Nephron (organoid): ENCODE measurements at regions not wholly inside any gene's neighbourhood (a gene's known extent, or its start where the extent isn't known, plus 50 kb on each side); places are given as distances from the start of the nearest gene placed in this dataset.
"Not testable (repeated sequence)": the region's sequence is repeated elsewhere in the genome, so short reads cannot be mapped to it uniquely, and the experiment has no call there.

Source experiments
- H3K27ac Mint-ChIP-seq, 3 experiments: 2 replicates each; pipeline ENCODE4 v1.8.0; 2020; ENCODE audit warnings: mixed read lengths in 3 of 3, mild to moderate bottlenecking in 2 of 3, moderate library complexity in 1 of 3
- H3K27me3 Mint-ChIP-seq: 2 replicates; pipeline ENCODE4 v1.8.0; 2021; ENCODE audit warnings: low read depth, mild to moderate bottlenecking, moderate library complexity, mixed read lengths
- H3K36me3 Mint-ChIP-seq: 2 replicates; pipeline ENCODE4 v1.8.0; 2020; ENCODE audit warnings: low read depth, mixed read lengths
- H3K4me1 Mint-ChIP-seq: 2 replicates; pipeline ENCODE4 v1.8.0; 2020; ENCODE audit warnings: mixed read lengths
- H3K4me3 Mint-ChIP-seq, 3 experiments: 2 replicates each; pipeline ENCODE4 v1.8.0; 2020; ENCODE audit warnings: mild to moderate bottlenecking in 3 of 3, mixed read lengths in 3 of 3, moderate library complexity in 2 of 3
- H3K9me3 Mint-ChIP-seq: 2 replicates; pipeline ENCODE4 v1.8.0; 2020; ENCODE audit warnings: mixed read lengths
- TF ChIP-seq, protein P1 (sequence below), 3 experiments: fragments of 200-600 bp; sonication (generic); IDR thresholded peaks; one replicate each; pipeline ENCODE4 v1.5.0; 2021; ENCODE audit warnings: antibody characterized with exemption in 3 of 3; ENCODE audit not compliant: unreplicated experiment in 3 of 3

DNA sequence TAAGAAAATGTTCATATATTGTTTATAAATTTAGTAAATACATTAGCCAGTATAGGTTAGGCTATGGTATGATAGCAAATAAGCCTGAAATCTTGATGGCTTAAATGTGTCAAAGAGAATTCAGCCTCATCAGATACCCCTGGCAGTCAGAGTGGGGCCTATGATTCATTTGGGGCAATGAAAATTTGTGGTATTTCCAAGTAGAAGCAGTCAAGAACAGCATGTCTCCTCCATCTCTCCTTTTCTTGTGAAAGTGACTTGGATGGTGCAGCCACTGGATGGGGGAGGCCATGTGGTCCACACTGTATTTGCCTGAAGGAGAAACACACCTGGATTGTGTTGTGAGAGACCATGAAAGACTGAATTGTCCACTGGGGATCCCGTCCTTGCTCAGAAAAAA lies 82.7 kb downstream of the DLEU7 start:
- Mint-ChIP-seq H3K27me3 (peaks cover 3% of the 10 kb centered on the region), H3K4me3 (no peak overlapping the region), H3K4me1 (peaks cover 18% of the 10 kb centered on the region), H3K36me3 (peaks cover 8% of the 10 kb centered on the region), H3K27ac (no peak overlapping the region), H3K9me3 (peaks cover 16% of the 10 kb centered on the region)
- TF ChIP-seq, protein P1, sequence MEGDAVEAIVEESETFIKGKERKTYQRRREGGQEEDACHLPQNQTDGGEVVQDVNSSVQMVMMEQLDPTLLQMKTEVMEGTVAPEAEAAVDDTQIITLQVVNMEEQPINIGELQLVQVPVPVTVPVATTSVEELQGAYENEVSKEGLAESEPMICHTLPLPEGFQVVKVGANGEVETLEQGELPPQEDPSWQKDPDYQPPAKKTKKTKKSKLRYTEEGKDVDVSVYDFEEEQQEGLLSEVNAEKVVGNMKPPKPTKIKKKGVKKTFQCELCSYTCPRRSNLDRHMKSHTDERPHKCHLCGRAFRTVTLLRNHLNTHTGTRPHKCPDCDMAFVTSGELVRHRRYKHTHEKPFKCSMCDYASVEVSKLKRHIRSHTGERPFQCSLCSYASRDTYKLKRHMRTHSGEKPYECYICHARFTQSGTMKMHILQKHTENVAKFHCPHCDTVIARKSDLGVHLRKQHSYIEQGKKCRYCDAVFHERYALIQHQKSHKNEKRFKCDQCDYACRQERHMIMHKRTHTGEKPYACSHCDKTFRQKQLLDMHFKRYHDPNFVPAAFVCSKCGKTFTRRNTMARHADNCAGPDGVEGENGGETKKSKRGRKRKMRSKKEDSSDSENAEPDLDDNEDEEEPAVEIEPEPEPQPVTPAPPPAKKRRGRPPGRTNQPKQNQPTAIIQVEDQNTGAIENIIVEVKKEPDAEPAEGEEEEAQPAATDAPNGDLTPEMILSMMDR (IDR thresholded peaks at IDR 0.05; ENCODE audit: unreplicated experiment in 3 of 3): no peak

DNA sequence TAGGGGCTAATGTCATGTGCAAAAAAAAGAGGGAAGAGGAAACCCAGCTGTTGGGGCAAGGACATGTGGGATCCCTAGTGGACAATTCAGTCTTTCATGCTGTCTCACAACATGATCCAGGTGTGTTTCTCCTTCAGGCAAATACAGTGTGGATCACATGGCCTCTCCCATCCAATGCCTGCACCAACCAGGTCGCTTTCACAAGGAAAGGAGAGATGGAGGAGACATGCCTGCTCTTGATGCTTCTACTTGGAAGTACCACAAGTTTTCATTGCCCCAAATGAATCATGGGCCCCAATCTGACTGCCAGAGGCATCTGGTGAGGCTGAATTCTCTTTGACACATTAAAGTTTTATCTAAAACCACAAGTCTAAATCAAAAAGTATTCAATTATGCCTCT lies 82.1 kb downstream of the DLEU7 start:
- H3K9me3 Mint-ChIP-seq: peaks cover 11% of the 10 kb centered on the region
- no peak overlapping the region for H3K27ac Mint-ChIP-seq
- peaks cover 3% of the 10 kb centered on the region for H3K27me3 Mint-ChIP-seq
- TF ChIP-seq, protein P1 (IDR thresholded peaks at IDR 0.05; ENCODE audit: unreplicated experiment in 3 of 3): no peak
- peaks cover 8% of the 10 kb centered on the region for H3K36me3 Mint-ChIP-seq
- no peak overlapping the region for H3K4me3 Mint-ChIP-seq
- peaks cover 18% of the 10 kb centered on the region for H3K4me1 Mint-ChIP-seq

DNA sequence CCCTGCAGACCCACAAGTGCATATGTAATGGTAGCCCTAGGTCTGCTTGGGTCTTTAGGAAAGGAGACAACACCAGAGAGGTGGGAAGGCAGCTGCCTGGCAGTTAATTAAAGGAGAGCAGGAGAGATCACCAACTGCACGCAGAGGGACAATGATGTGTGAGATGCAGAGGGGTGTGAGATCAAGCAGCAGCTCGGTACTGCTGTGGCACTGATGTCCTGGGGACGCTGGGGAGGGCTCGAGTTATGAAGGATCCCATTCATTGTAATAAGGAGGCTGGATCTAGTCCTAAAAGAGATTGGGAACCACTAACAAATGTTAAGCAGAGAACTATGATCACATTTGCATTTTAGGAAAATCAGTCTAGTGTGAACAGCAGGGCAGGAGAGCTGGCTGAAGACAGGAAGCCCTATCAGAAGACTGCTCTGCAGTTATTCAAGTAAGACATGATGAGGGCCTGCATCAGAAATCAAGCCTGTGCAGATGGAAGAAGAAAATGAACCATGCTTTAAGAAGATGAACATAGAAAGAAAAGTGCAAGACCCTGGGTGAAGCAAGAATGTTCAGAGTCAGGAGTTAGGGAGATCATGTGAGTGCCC lies 80.4 kb downstream of the DLEU7 start:
- TF ChIP-seq, protein P1 (IDR thresholded peaks at IDR 0.05; ENCODE audit: unreplicated experiment in 3 of 3): no peak
- peaks cover 4% of the 10 kb centered on the region for H3K36me3 Mint-ChIP-seq
- peaks cover 19% of the 10 kb centered on the region for H3K4me1 Mint-ChIP-seq
- no peak overlapping the region for H3K4me3 Mint-ChIP-seq
- H3K27me3 Mint-ChIP-seq: peaks cover 3% of the 10 kb centered on the region
- H3K9me3 Mint-ChIP-seq: peaks cover 6% of the 10 kb centered on the region
- no peak overlapping the region for H3K27ac Mint-ChIP-seq

DNA sequence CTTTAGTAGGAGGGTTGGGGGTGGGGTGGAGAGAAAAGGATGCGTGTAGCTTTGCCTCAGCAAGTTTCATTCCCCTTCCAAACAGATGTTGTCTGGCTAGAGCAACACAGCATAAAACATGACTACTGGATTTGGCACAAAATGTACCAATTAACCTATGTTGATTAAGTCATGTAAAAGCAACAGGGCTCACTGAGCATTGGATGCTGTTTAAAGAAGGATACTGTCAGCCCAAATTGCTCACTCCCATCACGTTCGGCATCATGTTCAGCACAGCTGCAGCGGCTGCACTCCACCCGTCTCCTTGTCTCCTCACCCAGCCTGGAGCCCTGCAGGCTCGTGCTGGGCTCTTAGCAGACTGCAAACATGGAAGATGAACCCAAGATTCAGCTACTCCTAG lies 77.5 kb downstream of the DLEU7 start:
- TF ChIP-seq, protein P1 (IDR thresholded peaks at IDR 0.05; ENCODE audit: unreplicated experiment in 3 of 3): no peak
- Mint-ChIP-seq H3K4me3 (no peak overlapping the region), H3K9me3 (peaks cover 16% of the 10 kb centered on the region), H3K36me3 (peaks cover 4% of the 10 kb centered on the region), H3K27me3 (peaks cover 3% of the 10 kb centered on the region), H3K27ac (peak overlapping the region; percentile 3 to 46 (median 40)), H3K4me1 (peaks cover 19% of the 10 kb centered on the region)

DNA sequence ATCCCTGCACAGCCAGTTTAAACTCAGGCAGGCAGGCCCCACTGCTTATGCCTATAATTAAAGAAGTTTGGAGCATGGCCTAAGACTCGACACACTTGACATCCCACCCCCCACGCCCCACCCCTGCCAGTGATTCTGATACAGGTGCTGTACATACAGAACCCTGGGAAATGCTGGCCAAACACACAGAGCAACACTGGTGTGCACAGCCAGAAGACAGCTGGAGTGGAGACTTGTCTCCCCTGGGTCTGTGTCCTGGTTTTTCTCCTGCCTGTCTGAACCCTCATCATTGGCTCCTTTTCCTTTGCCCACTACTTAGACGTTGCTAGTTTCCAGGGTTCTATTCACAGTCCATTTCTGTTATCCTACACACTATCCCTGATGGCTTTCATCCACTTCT lies 76.8 kb downstream of the DLEU7 start:
- Mint-ChIP-seq H3K4me3 (no peak overlapping the region), H3K36me3 (peaks cover 4% of the 10 kb centered on the region), H3K27me3 (peaks cover 3% of the 10 kb centered on the region), H3K4me1 (peaks cover 19% of the 10 kb centered on the region), H3K27ac (peak overlapping the region; percentile 3 to 46 (median 40)), H3K9me3 (peaks cover 22% of the 10 kb centered on the region)
- TF ChIP-seq, protein P1 (IDR thresholded peaks at IDR 0.05; ENCODE audit: unreplicated experiment in 3 of 3): no peak

DNA sequence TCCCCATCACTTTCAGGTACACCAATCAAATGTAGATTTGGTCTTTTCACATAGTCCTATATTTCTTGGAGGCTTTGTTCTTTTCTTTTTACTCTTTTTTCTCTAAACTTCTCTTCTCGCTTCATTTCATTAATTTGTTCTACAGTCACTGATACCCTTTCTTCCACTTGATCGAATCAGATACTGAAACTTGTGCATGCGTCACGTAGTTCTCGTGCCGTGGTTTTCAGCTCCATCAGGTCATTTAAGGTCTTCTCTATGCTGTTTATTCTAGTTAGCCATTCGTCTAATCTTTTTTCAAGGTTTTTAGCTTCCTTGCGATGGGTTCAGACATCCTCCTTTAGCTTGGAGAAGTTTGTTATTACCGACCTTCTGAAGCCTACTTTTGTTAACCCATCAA lies 70.6 kb downstream of the DLEU7 start:
- H3K27ac Mint-ChIP-seq, H3K4me3 Mint-ChIP-seq, H3K4me1 Mint-ChIP-seq, H3K27me3 Mint-ChIP-seq: not testable (repeated sequence)
- Mint-ChIP-seq H3K9me3 (peaks cover 55% of the 10 kb centered on the region), H3K36me3 (peaks cover 24% of the 10 kb centered on the region)
